ENCODE measurements at regions not wholly inside any gene's neighbourhood (a gene's known extent, or its start where the extent isn't known, plus 50 kb on each side); places are given as distances from the start of the nearest gene placed in this dataset.

DNA sequence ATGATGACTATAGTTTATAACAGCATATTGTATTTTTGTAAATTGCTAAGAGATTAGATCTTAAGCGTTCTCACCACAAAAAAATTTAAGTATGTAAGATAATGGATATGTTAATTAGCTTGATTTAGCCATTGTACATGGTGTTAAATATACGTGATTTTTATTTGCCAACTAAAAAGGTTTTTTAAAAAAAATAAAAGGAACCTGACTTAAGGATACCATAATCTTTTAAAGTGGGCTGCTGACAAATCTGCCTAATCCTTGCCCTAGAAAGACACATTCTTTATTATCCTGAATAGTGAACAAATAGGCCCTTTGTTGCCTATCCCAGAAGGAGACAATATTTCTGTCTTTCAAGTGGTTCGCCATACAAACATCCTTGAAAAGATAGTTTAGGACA lies 94.6 kb upstream of the FAM47C start:
- TF ChIP-seq CTCF (IDR thresholded peaks at IDR 0.05): no peak
- no peak for TF ChIP-seq POLR2A (IDR thresholded peaks at IDR 0.05)

All from adrenal gland (tissue), 5 donors.